ENCODE measurements at regions not wholly inside any gene's neighbourhood (a gene's known extent, or its start where the extent isn't known, plus 50 kb on each side); places are given as distances from the start of the nearest gene placed in this dataset.

DNA sequence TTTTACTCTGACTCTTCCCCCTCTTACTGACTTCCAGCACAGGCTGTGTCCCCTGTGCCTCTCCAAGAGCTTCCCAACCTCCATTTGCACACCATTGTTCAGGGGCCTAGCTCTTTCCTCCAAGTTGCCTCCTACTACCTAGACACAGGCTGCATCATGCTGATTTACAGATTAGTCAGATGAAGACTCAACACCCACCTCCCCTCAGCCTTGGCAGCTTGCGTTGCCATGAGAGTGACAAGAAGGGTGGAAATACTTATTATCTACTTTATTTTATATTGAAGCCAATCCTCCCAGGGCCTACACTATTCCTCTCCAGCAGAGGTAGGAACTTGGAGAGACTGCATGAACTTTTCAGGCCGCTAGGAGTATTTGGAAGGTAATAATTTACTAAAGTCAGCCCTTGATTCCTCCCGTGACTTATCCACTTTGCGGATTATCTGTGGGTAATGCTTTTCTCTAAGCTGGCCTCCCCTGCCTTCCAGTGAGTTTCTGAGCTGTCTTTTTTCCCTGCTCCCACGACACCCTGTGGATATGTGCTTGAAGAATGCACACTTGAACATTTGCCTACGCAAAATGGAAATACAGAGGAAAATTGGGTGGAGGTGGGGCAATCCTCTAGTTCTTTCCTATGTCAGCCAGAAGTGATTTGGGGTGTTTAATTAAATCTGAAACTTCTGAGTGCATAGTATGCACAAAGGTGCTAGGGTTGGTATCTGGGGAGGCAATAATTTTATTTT lies 74.1 kb upstream of the TMEM164 start:
- DNase-seq (ENCODE audit: low spot score): no peak

DNA sequence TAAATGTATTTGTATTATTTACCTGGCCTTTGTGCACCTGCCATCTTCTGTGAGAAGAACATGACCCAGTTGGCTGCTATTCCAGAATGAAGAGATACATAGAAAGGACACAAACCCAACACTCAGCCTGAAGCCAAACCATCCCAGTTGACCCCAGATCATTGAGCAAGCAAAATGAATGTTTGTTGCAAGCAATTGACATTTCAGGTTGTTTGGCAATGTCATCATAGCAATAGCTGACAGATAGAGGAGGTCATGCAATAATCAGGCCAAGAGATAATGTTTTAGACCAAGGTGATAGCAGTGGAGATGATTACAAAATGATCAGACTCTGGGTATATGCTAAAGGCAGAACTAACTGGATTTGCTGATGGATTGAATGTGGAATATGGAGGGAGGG lies 71.2 kb upstream of the TMEM164 start:
- no peak for DNase-seq (ENCODE audit: low spot score)

DNA sequence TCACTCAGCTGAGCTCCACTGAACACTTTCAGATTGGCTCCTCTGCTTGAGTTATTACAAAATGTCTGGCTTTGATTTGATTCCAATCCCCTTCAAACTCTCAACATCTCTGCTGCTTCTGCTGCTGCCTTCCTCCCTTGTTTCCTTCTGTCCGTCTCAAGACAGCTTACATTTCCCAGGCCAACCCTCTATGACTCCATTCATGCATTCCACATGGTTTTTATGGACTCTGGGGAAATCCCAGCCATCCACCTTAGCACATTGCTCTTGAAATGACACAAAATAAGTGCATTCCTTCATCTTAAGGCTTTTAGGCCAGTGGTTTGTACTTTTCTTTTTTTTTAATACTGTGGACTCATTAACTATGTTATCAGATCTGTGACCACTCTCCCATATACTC lies 68.5 kb upstream of the TMEM164 start:
- DNase-seq (ENCODE audit: low spot score): no peak

DNA sequence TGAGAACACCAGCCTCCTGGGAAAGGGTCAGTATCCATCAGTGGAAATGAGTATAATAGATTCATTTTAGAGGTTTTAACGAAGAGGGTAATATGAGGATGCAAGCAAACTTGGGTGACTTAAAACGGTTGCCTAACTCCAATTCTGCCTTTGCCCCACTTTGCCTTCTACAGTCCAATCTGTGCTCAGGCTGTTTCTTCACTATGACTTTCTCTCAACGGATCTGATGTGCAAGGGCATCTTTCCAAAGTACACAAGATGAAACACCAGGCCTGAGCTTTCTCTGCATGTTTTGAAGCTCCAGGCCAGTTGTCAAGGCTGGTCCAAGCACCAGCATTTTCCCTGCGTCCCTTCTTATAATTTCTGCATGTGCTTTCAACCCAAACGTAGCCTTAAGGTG lies 68.0 kb upstream of the TMEM164 start:
- no peak for DNase-seq (ENCODE audit: low spot score)

DNA sequence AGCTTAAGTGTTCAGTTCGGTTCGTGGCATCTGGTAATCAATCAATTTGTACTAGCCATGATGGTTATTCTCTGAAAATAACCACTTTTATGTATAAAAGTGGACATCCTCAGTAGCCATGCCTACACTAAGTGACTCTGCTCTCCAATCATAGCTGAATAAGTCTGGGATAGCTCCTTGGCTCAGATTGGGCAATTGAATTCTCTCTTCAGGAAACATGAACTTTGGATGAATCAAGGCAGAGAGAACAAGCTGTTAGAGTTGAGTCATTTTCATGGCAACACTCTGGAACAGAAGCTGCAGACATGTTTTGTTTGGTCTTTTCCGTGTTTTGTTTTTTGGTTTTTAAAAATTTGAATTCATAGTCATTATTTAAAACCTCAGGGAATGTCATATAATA lies 66.8 kb upstream of the TMEM164 start:
- DNase-seq (ENCODE audit: low spot score): no peak

DNA sequence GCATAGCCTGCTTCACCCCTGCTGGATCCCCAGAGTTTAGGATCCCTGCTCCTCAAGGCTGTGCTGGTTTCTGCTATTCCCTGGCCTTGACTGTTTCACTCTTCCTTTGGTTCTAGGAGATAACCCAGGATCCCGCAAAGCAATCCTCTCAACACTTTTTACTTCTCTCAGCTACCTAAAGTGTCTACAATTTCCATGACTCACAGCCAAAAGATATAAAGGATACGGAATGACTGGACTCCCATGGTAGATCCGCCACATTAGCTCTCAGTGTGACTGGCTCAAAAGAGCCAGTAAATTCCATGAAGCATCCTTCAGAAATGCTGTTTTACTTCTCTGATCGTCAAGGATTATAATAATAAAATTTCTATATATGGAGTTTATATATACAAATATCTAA lies 66.3 kb upstream of the TMEM164 start:
- DNase-seq (ENCODE audit: low spot score): no peak

DNA sequence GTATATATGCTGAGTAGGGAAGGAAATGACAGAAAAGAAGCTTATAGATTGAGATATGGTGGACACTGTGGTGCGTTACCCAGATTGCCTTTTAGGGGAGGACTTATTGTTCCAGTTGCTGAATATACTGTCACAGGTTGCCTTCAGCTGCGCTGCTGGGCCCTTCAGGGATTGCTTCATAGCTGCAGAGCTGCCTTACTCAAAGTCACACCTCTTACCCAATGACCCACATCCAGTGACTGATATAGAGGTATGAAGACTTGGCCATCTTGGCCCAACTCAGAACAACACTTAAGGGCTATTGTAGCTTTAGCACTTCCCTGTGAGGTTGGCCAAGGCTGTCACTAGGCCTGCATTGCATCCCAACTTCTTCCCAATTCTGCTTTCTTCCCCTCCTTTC lies 63.4 kb upstream of the TMEM164 start:
- DNase-seq (ENCODE audit: low spot score): no peak

DNA sequence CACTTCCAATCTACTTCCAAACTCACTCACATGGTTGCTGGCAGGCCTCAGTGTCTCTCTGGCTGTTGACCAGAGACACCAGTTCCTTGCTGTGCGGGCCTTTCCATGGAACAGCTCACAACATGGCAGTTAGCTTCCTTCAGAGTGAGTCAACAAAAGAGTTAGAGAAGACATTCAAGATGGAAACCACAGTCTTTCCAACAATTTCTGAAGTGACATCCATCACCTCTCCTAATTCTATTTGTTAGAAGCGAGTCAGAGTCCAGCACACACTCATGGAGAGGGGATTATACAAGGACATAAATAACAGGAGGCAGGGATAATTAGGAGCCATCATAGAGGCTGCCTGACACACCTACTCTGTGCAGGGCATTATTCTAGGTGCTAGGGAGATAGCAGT lies 62.5 kb upstream of the TMEM164 start:
- no peak for DNase-seq (ENCODE audit: low spot score)

DNA sequence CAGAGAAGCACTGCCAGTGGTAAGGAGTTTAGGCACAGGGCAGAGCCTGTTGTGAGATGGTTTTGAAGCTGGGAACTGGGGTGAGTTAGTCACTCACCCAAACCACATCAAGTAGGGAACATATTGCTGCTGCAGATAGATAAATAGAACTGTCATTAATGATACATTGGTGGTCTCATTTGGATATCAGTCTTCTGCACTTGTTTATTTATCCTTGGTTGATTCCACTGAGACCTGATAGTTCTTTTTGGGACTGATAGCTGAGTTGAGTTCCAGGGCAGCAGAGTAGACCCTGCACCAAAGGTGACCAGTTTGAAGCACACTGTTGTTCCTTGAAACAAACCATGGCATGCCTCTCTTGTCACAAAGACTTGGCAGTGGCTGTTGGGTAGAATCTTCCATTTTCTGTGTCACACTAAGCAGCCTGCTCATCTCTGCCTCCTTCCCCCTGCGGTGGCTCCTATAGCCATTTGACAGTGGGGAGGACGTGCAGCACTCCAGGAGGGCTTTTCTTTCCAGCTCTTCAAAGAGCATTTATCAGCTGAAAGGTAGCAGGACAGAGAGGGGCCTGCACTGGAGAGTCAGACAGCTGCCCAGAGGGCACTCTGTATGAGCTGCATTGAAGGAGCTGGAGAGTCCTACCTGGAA lies 59.7 kb upstream of the TMEM164 start:
- DNase-seq (ENCODE audit: low spot score): no peak

DNA sequence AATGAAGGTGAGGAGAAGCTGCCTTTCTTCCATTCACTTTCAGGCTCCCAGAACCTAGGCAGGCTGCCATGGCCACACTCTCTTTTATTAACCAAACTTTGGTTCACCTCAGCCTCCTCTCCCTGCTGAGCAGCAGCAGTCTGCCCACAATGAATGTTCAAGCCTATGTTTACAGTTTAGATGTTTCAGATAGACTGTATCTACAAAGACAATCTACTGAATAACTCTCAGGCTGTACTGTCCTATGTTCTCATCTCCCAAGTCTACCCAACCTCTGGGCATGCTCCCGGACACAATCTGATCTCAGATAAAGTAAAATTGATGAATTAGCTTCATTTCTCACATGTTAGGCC lies 59.2 kb upstream of the TMEM164 start:
- DNase-seq (ENCODE audit: low spot score): no peak

DNA sequence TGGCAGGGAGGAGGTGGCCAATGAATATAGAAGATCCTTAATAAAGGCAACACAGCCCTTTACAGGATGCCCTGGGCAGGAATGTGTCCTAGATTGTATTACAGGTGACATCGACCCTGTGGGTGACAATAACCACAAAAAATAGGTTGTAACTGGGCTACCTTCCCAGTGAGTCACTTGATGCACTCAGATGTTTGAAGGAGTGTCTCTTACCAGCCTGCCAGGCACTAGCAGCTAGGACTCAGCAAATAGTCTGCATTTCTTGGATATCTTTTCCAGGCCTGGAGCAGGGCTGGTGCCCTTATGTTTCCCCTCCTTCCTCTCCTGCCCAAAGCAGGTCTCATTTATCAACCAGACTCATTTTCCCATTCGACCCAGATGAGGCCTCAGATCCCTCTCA lies 50.9 kb upstream of the TMEM164 start:
- DNase-seq (ENCODE audit: low spot score): no peak

DNA sequence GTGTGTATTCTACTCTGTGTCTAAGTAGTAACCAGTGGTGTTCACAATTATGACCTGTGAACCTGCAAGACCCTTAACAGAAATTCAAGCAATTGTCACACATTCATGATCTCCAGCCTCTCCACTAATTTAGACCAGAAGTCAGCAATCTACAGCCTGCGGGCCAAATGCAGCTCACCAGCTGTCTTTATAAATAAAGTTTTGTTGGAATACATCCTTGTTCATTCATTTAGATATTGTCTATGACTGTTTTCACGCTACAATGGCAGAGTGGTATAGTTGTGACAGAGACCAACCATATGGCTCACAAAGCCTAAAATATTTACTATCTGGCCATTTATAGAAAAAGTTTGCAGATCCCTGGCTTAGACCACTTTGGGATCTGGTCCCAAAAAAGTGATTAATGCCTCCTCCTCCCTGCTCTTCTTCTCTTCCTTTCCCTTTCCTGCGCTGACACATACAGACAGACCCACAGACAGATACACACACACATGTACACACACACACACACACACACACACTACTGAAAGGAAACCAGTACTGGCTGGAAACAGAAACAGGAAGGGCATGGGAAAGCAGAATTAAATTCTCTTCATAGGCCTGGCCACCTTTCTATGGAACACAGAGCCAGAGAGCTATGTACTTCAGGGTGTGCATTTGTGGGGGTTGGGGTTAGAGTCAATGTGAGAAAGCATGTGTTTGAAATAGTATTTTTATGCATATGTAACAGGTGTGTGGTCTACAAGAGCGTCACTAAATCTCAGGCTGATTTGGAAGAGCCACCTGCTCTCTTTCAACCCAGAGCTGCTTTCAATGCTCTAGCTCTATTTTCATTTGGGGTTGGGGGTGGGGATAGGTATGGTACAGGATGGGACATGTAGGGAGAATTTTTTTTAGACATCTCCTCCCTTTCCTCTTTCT lies 49.7 kb upstream of the TMEM164 start:
- DNase-seq (ENCODE audit: low spot score): peak; percentile 0
